BJ (cell line): ENCODE measurements at regions not wholly inside any gene's neighbourhood (a gene's known extent, or its start where the extent isn't known, plus 50 kb on each side); places are given as distances from the start of the nearest gene placed in this dataset.

Source experiments
- CTCF ChIA-PET: fragments of 350-600 bp; formaldehyde crosslinking; extraction: SDS; loops from one replicate; lab custom pipeline; 2021; ENCODE audit warnings: antibody characterized with exemption, inconsistent platforms; lab: Yijun Ruan, JAX
- POLR2A ChIA-PET: fragments of 300-600 bp; sonication (Branson Sonifier 250); formaldehyde crosslinking; extraction: SDS; loops from one replicate; lab custom pipeline; 2021; ENCODE audit warnings: antibody characterized with exemption; lab: Charles Lee
- DNase-seq: peaks from one replicate; pipeline ENCODE4 v3.0.0-alpha.2; 2011; ENCODE audit warnings: low read depth
- H3K27me3 ChIP-seq: 2 replicates; pipeline ENCODE4 v1.6.0; 2011; ENCODE audit warnings: low read length; ENCODE audit not compliant: control insufficient read depth, insufficient read depth
- H3K36me3 ChIP-seq: 2 replicates; pipeline ENCODE4 v1.5.1; 2011; ENCODE audit warnings: low read length; ENCODE audit not compliant: control insufficient read depth, insufficient read depth
- H3K4me3 ChIP-seq: 2 replicates; pipeline ENCODE4 v1.5.1; 2011; ENCODE audit warnings: low read depth, mild to moderate bottlenecking, control low read depth, low read length
- CTCF ChIP-seq: IDR thresholded peaks from 2 replicates; pipeline ENCODE4 v1.5.1; 2011; ENCODE audit warnings: low read depth, mild to moderate bottlenecking, control low read depth, inconsistent platforms, low read length, moderate library complexity; ENCODE audit not compliant: insufficient read depth

GRCh38 chr3:72494130-72494529, 354.1 kb downstream of the SHQ1 start:
- POLR2A ChIA-PET = no interaction called here
- Histone ChIP-seq H3K27me3 (peaks cover 2% of the 10 kb centered on the region; the same call in 1 of the 2 replicates), H3K4me3 (no peak overlapping the region), H3K36me3 (no peaks in the 10 kb centered on the region)
- no peak for TF ChIP-seq CTCF
- CTCF ChIA-PET = no interaction called here
- DNase-seq = no peak

DNA sequence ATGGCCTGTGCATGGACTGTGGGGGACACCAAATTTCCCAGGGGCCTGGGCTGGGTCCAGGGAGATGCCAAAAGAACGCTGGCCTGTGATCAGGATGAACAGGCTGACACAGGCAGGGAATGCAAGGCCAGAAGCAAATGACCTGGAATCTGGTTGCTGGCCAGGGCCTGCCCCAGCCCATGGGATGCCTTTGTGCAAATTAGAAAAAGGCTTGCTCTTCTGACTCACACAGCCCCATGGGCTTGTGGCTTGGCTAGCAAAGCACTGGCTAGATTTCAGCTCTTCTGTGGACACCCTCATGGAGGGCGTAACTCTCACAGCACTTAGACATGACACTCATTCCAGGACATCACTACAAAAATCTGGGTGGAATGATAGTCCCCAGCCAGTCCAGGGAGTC, 356.0 kb downstream of the SHQ1 start:
- TF ChIP-seq CTCF = no peak
- DNase-seq = peak; percentile 93
- ChIA-PET CTCF (interaction anchor here (0.6 to 1.0 kb wide), 2 partner anchors 23 to 80 kb away, joined by 3 read pairs; no protein-coding TSS in a partner anchor), POLR2A (interaction anchor here (0.5 kb wide), 1 partner anchor 229 kb away, joined by 3 read pairs; no protein-coding TSS in a partner anchor)
- Histone ChIP-seq H3K4me3 (no peak overlapping the region), H3K36me3 (no peaks in the 10 kb centered on the region), H3K27me3 (peaks cover 2% of the 10 kb centered on the region; the same call in 1 of the 2 replicates)

DNA sequence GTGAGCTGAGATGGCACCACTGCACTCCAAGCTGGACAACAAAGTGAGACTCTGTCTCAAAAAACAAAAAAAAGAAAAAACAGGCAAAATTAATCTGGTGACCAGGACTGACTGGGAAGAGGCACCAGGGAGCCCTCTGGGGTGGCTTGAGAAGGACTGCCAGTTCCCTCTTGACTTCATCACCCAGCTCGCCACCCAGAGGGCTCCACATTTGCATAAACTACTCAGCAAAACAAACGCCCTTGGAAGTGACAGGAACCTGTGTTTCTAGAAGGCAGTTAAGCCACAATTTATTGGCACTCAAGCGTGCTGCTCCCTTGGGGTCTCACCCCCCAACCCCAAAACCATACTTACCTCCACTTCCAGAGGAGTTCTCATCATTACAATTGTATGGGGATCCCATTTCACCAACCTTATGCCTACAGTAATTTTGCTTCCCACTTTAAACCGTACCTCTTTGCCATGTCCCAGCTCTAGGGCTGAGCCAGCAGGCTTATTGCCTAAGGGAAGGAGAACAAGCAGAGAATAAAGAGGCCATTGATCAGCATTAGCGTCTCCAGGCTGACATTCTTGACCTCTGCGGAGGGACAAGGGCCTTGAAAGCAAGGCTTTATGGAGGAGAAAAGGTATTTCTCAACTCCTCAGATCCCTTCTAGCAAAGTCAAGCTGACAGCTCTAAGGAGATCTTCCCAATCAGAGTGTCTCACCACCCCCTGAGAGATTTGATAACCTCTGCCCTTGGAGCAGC, 357.4 kb downstream of the SHQ1 start:
- CTCF ChIA-PET = no interaction called here
- POLR2A ChIA-PET = no interaction called here
- H3K27me3 ChIP-seq = peaks cover 2% of the 10 kb centered on the region; the same call in 1 of the 2 replicates
- TF ChIP-seq CTCF = no peak
- H3K4me3 ChIP-seq = no peak overlapping the region
- DNase-seq = no peak
- no peaks in the 10 kb centered on the region for H3K36me3 ChIP-seq

GRCh38 chr3:72489901-72490300, 358.3 kb downstream of the SHQ1 start:
- no peak overlapping the region for H3K4me3 ChIP-seq
- H3K27me3 ChIP-seq = peaks cover 2% of the 10 kb centered on the region; the same call in 1 of the 2 replicates
- POLR2A ChIA-PET = no interaction called here
- H3K36me3 ChIP-seq = no peaks in the 10 kb centered on the region
- DNase-seq = no peak
- CTCF ChIA-PET = no interaction called here
- no peak for TF ChIP-seq CTCF

DNA sequence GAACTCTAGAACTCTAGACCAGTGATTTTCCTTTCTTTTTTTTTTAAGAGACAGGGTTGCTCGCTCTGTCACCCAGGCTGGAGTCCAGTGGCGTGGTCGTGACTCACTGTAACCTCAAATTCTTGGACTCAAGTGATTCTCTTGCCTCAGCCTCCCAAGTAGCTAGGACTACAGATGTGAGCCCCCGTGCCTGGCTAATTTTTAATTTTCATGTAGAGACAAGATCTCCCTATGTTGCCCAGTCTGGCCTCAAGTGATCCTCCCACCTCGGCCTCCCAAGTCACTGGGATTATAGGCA, 359.6 kb downstream of the SHQ1 start:
- POLR2A ChIA-PET = no interaction called here
- H3K4me3 ChIP-seq = no peak overlapping the region

More for the DNA sequence above, 359.6 kb downstream of the SHQ1 start:
- no peaks in the 10 kb centered on the region for H3K36me3 ChIP-seq
- no peak for DNase-seq
- CTCF ChIA-PET = no interaction called here
- no peak for TF ChIP-seq CTCF
- H3K27me3 ChIP-seq = no peaks in the 10 kb centered on the region; the same call in 1 of the 2 replicates
